Stimulated activated naive CD8-positive, alpha-beta T cell treated with anti-CD3 and anti-CD28 coated beads, Interleukin-15, amount 100 ng/mL, for 72 hours (primary cell): ENCODE measurements at regions not wholly inside any gene's neighbourhood (a gene's known extent, or its start where the extent isn't known, plus 50 kb on each side); places are given as distances from the start of the nearest gene placed in this dataset.
"Not testable (repeated sequence)": the region's sequence is repeated elsewhere in the genome, so short reads cannot be mapped to it uniquely, and the experiment has no call there.

Source experiments
- ATAC-seq: fragments of 150-1000 bp; cut with Tn5 transposase; 2 replicates; pipeline ENCODE4 v1.10.0; 2021; ENCODE audit warnings: mild to moderate bottlenecking, moderate library complexity
- DNase-seq, 2 donors: peaks; one replicate each; pipeline ENCODE4 v3.0.0; 2021 to 2022
- H3K27ac Mint-ChIP-seq, 2 donors: one replicate each; pipeline ENCODE4 v1.8.0; 2022; ENCODE audit warnings: mild to moderate bottlenecking in 2 of 2, mixed read lengths in 2 of 2, moderate library complexity in 2 of 2
- H3K27me3 Mint-ChIP-seq: one replicate; pipeline ENCODE4 v1.8.0; 2022; ENCODE audit warnings: mixed read lengths
- H3K4me1 Mint-ChIP-seq: one replicate; pipeline ENCODE4 v1.8.0; 2022; ENCODE audit warnings: mild to moderate bottlenecking, mixed read lengths
- H3K4me3 Mint-ChIP-seq, 2 donors: one replicate each; pipeline ENCODE4 v1.8.0; 2022; ENCODE audit warnings: mild to moderate bottlenecking in 2 of 2, mixed read lengths in 2 of 2, moderate library complexity in 1 of 2
- H3K9me3 Mint-ChIP-seq, 2 donors: one replicate each; pipeline ENCODE4 v1.8.0; 2022; ENCODE audit warnings: mixed read lengths in 2 of 2

DNA sequence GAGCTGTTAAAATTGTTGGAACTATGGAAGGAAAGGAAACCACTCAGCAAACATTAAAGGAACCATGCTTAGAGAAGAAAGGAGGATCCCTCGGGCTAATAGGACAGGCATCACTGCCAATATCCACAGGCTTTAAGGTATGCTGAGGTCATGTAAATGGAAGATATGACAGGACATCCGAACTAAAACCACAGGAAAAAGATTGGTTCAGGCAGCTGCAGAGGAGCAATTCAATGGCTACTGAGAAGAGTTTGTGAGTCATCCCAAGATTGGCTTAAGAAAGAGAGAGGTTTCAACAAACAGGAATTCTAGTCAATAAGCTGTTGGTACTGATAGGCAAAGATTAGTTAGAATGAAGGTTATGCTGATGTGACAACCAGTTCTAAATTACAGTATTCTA lies 106.4 kb upstream of the FAM241A start:
- no peak for DNase-seq
- no peak for ATAC-seq
- no peak overlapping the region for H3K4me3 Mint-ChIP-seq
- H3K9me3 Mint-ChIP-seq = no peaks in the 10 kb centered on the region
- H3K27ac Mint-ChIP-seq = no peak overlapping the region
- H3K4me1 Mint-ChIP-seq = no peaks in the 10 kb centered on the region
- peaks cover 23% of the 10 kb centered on the region for H3K27me3 Mint-ChIP-seq

DNA sequence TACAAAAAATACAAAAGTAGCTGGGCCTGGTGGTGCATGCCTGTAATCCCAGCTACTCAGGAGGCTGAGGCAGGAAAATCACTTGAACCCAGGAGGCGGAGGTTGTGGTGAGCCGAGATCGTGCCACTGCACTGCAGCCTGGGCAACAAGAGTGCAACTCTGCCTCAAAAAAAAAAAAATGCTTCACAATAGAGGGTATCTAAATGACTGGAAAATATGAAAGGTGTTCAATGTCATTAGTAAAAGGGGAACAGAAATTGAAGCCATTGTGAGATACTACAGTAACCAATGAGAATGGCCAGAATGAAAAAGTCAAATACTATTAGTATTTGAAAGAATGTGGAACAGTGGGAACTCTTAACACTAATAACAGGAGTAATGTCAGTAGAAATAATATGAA lies 96.1 kb upstream of the FAM241A start:
- not testable (repeated sequence) for H3K4me3 Mint-ChIP-seq, H3K27ac Mint-ChIP-seq, H3K9me3 Mint-ChIP-seq, H3K27me3 Mint-ChIP-seq, H3K4me1 Mint-ChIP-seq, DNase-seq, ATAC-seq

GRCh38 chr4:112053825-112054350 lies 91.4 kb upstream of the FAM241A start:
- Mint-ChIP-seq H3K27me3 (no peaks in the 10 kb centered on the region), H3K4me1 (no peaks in the 10 kb centered on the region), H3K4me3 (no peak overlapping the region), H3K9me3 (no peaks in the 10 kb centered on the region), H3K27ac (no peak overlapping the region)
- no peak for DNase-seq
- no peak for ATAC-seq

DNA sequence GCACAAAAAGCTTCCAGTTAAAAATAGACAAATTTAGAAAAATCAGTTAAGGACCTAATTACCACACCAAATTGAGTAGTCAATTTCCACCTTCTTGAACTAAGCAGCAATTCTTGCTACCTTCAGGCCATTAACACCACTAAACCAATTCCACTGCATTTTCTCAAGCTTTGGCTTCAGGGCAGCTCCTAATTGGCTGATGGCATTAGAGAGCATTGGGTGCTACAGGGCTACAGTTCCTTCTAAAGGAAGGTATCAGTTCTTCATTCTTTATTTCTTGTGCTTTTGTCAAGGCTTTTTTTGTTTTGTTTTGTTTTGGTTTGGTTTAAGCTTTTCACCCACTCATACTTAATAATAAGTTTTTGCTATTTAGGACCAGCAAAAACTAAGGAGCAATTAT lies 90.2 kb upstream of the FAM241A start:
- Mint-ChIP-seq H3K27me3 (no peaks in the 10 kb centered on the region), H3K4me3 (no peak overlapping the region), H3K27ac (no peak overlapping the region), H3K4me1 (no peaks in the 10 kb centered on the region), H3K9me3 (no peaks in the 10 kb centered on the region)
- no peak for ATAC-seq
- DNase-seq = no peak

DNA sequence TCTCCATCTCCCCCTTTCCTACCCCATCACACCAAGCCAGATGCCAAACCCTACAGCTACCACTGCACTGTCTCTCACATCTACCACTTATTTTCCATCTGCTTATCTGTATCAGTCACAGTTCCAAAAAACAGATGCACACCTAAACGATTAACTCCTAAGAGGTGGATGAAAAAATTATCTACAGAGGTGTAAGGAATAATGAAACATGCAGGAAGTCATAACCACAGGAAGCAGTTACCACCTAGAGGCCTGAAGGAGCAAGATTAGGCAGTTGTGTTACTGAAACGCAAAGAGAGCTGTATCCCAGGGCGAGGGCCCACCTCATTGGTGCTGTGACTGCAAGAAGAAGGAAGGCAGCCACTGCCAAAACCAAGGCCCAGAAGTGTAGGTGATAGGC lies 87.8 kb upstream of the FAM241A start:
- no peak overlapping the region for H3K4me3 Mint-ChIP-seq
- ATAC-seq (no peak), DNase-seq (no peak)
- H3K27me3 Mint-ChIP-seq = no peaks in the 10 kb centered on the region
- no peaks in the 10 kb centered on the region for H3K4me1 Mint-ChIP-seq
- H3K27ac Mint-ChIP-seq = no peak overlapping the region
- H3K9me3 Mint-ChIP-seq = no peaks in the 10 kb centered on the region

GRCh38 chr4:112058433-112058832 lies 86.8 kb upstream of the FAM241A start:
- no peaks in the 10 kb centered on the region for H3K4me1 Mint-ChIP-seq
- H3K4me3 Mint-ChIP-seq = no peak overlapping the region
- no peak for ATAC-seq
- no peak for DNase-seq
- H3K9me3 Mint-ChIP-seq = no peaks in the 10 kb centered on the region
- H3K27ac Mint-ChIP-seq = no peak overlapping the region
- no peaks in the 10 kb centered on the region for H3K27me3 Mint-ChIP-seq

- DNase-seq = no peak
- Mint-ChIP-seq H3K27me3 (no peaks in the 10 kb centered on the region), H3K4me1 (no peaks in the 10 kb centered on the region), H3K9me3 (no peaks in the 10 kb centered on the region), H3K4me3 (no peak overlapping the region), H3K27ac (no peak overlapping the region)
- ATAC-seq = no peak
Measured at GRCh38 chr4:112060212-112060611, 85.0 kb upstream of the FAM241A start.

GRCh38 chr4:112061207-112061817 lies 83.9 kb upstream of the FAM241A start:
- Mint-ChIP-seq H3K27me3 (no peaks in the 10 kb centered on the region), H3K4me1 (no peaks in the 10 kb centered on the region), H3K4me3 (no peak overlapping the region), H3K27ac (no peak overlapping the region), H3K9me3 (no peaks in the 10 kb centered on the region)
- DNase-seq (no peak), ATAC-seq (no peak)

DNA sequence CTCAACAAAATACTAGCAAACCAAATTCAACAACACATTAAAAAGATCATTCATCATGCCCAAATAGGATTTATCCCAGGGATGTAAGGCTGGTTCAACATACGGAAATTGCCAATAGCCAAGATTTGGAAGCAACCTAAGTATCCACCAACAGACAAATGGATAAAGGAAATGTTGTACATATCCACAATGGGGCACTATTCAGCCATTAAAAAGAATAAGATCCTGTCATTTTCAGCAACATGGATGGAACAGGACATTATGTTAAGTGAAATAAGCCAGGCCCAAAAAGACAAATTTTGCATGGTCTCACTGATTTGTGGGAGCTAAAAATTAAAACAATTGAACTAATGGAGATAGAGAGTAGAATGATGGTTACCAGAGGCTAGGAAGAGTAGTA lies 82.0 kb upstream of the FAM241A start:
- Mint-ChIP-seq H3K27ac (no peak overlapping the region), H3K4me3 (no peak overlapping the region), H3K9me3 (no peaks in the 10 kb centered on the region), H3K4me1 (no peaks in the 10 kb centered on the region), H3K27me3 (peaks cover 16% of the 10 kb centered on the region)
- ATAC-seq (no peak), DNase-seq (no peak)

- no peak overlapping the region for H3K4me3 Mint-ChIP-seq
- DNase-seq (no peak), ATAC-seq (no peak)
- H3K27ac Mint-ChIP-seq = no peak overlapping the region
- H3K9me3 Mint-ChIP-seq = no peaks in the 10 kb centered on the region
- no peaks in the 10 kb centered on the region for H3K4me1 Mint-ChIP-seq
- H3K27me3 Mint-ChIP-seq = peaks cover 17% of the 10 kb centered on the region
Measured at GRCh38 chr4:112069110-112069509, 76.1 kb upstream of the FAM241A start.

- ATAC-seq (no peak), DNase-seq (no peak)
- Mint-ChIP-seq H3K27ac (no peak overlapping the region), H3K4me3 (no peak overlapping the region), H3K27me3 (peaks cover 2% of the 10 kb centered on the region), H3K4me1 (no peaks in the 10 kb centered on the region), H3K9me3 (no peaks in the 10 kb centered on the region)
Measured at GRCh38 chr4:112073181-112073580, 72.1 kb upstream of the FAM241A start.

GRCh38 chr4:112075129-112075753 lies 70.0 kb upstream of the FAM241A start:
- no peaks in the 10 kb centered on the region for H3K9me3 Mint-ChIP-seq
- ATAC-seq (peak; percentile 74), DNase-seq (peak; percentile 21 to 28)
- H3K4me3 Mint-ChIP-seq = no peak overlapping the region
- H3K27ac Mint-ChIP-seq = no peak overlapping the region
- no peaks in the 10 kb centered on the region for H3K27me3 Mint-ChIP-seq
- no peaks in the 10 kb centered on the region for H3K4me1 Mint-ChIP-seq

GRCh38 chr4:112075906-112076305 lies 69.3 kb upstream of the FAM241A start:
- no peak for ATAC-seq
- H3K4me3 Mint-ChIP-seq = no peak overlapping the region
- H3K9me3 Mint-ChIP-seq = no peaks in the 10 kb centered on the region
- DNase-seq = no peak
- H3K27me3 Mint-ChIP-seq = no peaks in the 10 kb centered on the region
- H3K4me1 Mint-ChIP-seq = no peaks in the 10 kb centered on the region
- H3K27ac Mint-ChIP-seq = no peak overlapping the region

DNA sequence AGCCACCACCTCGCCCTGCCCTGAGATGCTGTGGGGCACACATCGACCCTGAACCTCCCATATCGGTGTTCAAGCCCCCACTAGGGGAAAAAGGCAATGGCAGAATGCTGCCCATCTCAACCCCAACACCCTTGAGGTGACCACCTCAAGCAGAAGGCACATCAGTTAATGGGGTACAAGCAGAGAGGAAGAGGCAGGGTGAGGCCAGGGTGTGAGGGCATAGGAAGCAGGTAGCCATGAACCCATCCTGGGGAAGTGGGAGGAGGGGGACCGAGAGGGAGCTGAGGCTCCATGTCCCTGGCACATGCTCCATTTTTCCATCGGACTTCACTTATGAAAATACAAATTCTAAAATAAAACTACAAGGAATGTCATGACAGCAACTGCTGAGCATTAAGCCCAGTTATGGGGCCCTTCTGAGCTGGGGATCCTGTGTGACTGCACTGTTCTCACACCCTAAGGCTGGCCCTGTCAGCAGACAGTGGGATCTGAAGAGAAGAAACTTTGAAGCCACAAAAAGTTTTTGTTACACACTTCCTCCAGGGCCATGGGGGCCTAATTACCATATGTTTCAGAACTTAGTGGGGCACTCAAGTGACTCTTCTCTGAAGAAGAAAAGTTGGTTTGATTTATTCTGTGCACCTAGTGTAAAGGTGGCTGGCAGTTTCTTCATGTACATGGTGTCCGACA lies 68.2 kb upstream of the FAM241A start:
- Mint-ChIP-seq H3K9me3 (no peaks in the 10 kb centered on the region), H3K4me3 (no peak overlapping the region), H3K4me1 (no peaks in the 10 kb centered on the region), H3K27ac (no peak overlapping the region), H3K27me3 (no peaks in the 10 kb centered on the region)
- DNase-seq (no peak), ATAC-seq (peak; percentile 38)

DNA sequence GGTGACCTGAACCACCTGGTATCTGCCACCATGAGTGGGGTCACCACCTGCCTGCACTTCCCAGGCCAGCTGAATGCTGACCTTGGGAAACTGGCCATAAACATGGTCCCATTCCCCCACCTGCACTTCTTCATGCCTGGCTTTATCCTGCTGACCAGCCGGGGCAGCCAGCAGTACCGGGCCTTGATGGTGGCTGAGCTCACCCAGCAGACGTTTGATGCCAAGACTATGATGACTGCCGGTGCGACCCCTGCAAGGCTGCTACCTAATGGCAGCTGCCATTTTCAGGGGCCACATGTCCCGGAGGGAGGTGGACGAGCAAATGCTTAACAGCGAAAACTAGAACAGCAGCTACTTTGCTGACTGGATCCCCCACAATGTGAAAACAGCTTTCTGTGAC lies 67.5 kb upstream of the FAM241A start:
- ATAC-seq (no peak), DNase-seq (no peak)
- Mint-ChIP-seq H3K4me1 (no peaks in the 10 kb centered on the region), H3K27me3 (no peaks in the 10 kb centered on the region), H3K27ac (peak overlapping the region in 1 of 2 donors; percentile 11), H3K4me3 (no peak overlapping the region), H3K9me3 (no peaks in the 10 kb centered on the region)

- ATAC-seq (no peak), DNase-seq (no peak)
Measured at GRCh38 chr4:112082954-112083586, 62.2 kb upstream of the FAM241A start.

More at GRCh38 chr4:112082954-112083586, 62.2 kb upstream of the FAM241A start:
- Mint-ChIP-seq H3K9me3 (no peaks in the 10 kb centered on the region), H3K4me3 (no peak overlapping the region), H3K27ac (no peak overlapping the region), H3K27me3 (peaks cover 8% of the 10 kb centered on the region), H3K4me1 (peaks cover 10% of the 10 kb centered on the region)
